ENCODE measurements at regions not wholly inside any gene's neighbourhood (a gene's known extent, or its start where the extent isn't known, plus 50 kb on each side); places are given as distances from the start of the nearest gene placed in this dataset.

- no peak for DNase-seq (ENCODE audit: low read depth)
- no peak overlapping the region for H3K4me3 ChIP-seq (ENCODE audit: low read depth, low read length)
- TF ChIP-seq CTCF (IDR thresholded peaks at IDR 0.05; ENCODE audit: insufficient read depth, low read length), result no peak
Observed at GRCh38 chr4:182147391-182147790, 95.8 kb upstream of the TENM3 start.

DNA sequence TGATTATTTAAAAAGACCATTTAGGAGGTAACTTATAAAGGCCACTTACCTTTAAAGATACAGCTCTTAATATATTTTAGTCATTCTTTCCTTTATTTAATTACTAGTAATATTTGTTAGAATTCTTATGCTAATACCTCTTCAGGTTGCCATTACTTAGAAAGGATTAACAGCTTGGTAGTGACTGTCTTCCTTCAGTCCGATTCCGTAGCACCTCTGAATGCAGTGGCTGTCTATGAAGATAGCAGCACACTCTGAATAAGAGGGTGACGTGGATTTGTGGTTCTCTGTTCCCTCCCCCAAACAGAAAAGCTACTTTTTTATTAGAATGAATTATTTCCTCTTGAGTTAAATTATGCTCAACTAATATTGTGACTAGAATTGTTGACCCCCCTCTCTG, 92.6 kb upstream of the TENM3 start:
- TF ChIP-seq CTCF (IDR thresholded peaks at IDR 0.05; ENCODE audit: insufficient read depth, low read length), result no peak
- no peak overlapping the region for H3K4me3 ChIP-seq (ENCODE audit: low read depth, low read length)
- no peak for DNase-seq (ENCODE audit: low read depth)

DNA sequence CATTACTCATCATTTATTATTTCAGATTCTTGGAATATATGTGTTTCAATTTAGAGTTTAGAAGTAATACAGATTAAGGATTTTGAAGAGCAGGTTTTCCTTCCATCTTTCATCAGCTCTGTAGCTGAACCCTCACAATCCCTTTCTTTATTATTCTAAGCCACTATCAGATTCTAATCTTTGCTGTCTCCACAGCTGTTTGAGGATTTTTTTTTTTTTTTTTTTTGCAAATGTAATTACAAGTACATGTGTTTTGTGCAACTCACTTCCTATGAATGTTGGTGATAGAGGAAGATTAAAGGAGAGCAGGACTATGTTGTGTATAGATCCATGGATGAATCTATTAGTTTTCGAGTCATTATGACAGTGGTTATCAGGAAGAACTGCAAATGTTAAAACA, 87.4 kb upstream of the TENM3 start:
- no peak overlapping the region for H3K4me3 ChIP-seq (ENCODE audit: low read depth, low read length)
- DNase-seq (ENCODE audit: low read depth), result no peak
- TF ChIP-seq CTCF (IDR thresholded peaks at IDR 0.05; ENCODE audit: insufficient read depth, low read length), result no peak

GRCh38 chr4:182163180-182163579, 80.0 kb upstream of the TENM3 start:
- no peak overlapping the region for H3K4me3 ChIP-seq (ENCODE audit: low read depth, low read length)
- DNase-seq (ENCODE audit: low read depth), result no peak
- TF ChIP-seq CTCF (IDR thresholded peaks at IDR 0.05; ENCODE audit: insufficient read depth, low read length), result no peak

- TF ChIP-seq CTCF (IDR thresholded peaks at IDR 0.05; ENCODE audit: insufficient read depth, low read length), result no peak
- no peak overlapping the region for H3K4me3 ChIP-seq (ENCODE audit: low read depth, low read length)
- no peak for DNase-seq (ENCODE audit: low read depth)
Observed at GRCh38 chr4:182169572-182169971, 73.6 kb upstream of the TENM3 start.

DNA sequence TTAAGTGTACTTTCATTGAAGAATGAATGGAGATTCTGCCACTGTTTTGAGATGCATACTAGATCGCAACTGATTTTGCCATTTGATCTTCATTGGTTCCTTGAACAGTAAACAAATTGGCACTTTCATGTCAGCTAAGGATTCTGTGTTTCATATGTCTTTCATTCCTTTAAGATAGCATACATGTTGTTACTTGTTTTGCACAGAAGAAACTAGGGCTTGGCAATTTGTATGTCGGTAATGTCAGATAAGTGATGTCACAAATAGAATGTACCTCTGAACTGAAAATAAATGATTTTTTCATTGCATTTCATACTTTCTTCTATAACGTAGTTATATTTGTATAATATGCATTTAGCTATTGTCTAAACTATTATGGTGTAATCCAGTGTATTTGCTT, 73.2 kb upstream of the TENM3 start:
- no peak for TF ChIP-seq CTCF (IDR thresholded peaks at IDR 0.05; ENCODE audit: insufficient read depth, low read length)
- no peak for DNase-seq (ENCODE audit: low read depth)
- H3K4me3 ChIP-seq (ENCODE audit: low read depth, low read length), result no peak overlapping the region

DNA sequence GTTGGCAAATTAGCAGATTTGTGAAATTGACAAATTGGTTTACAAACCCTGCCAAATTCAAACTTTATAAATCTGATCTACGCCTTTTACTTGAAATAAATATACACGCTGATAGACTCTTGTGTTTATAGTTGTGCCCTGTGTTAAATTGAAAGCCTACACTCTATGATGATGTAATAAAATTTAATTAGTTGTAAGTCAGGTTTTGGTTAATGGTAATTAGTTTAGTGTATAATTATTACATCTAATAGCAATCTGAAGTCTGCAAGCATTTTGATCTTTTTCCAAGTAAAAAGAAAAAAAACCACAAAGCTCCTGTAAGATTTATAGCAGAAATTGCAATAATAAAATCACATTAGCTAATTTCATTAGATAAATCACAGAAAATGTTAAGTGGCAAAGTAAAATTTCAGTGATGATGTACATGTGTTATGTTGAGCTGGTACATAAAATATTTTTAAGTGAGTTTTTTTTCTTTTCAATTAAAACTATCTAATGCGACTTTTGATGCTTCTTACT, 72.7 kb upstream of the TENM3 start:
- TF ChIP-seq CTCF (IDR thresholded peaks at IDR 0.05; ENCODE audit: insufficient read depth, low read length), result no peak
- DNase-seq (ENCODE audit: low read depth), result no peak
- no peak overlapping the region for H3K4me3 ChIP-seq (ENCODE audit: low read depth, low read length)
